H9 (cell line): ENCODE measurements at regions not wholly inside any gene's neighbourhood (a gene's known extent, or its start where the extent isn't known, plus 50 kb on each side); places are given as distances from the start of the nearest gene placed in this dataset.

Experiments used
- DNase-seq: peaks from one replicate; pipeline ENCODE4 v3.0.0-alpha.2; 2017
- H2AFZ ChIP-seq: one replicate; pipeline ENCODE4 v1.6.1; 2013; ENCODE audit warnings: mild to moderate bottlenecking, low read length, control low read depth, moderate library complexity
- H2AK5ac ChIP-seq: 2 replicates; pipeline ENCODE4 v1.6.1; 2013; ENCODE audit warnings: low read length, control low read depth, mixed read lengths; ENCODE audit not compliant: insufficient read length
- H2BK120ac ChIP-seq: one replicate; pipeline ENCODE4 v1.6.1; 2013; ENCODE audit warnings: low read depth, mild to moderate bottlenecking, low read length, control low read depth, inconsistent platforms; ENCODE audit not compliant: poor library complexity, severe bottlenecking
- H2BK12ac ChIP-seq: 2 replicates; pipeline ENCODE4 v1.6.1; 2013; ENCODE audit warnings: low read length, control low read depth, mixed read lengths, low read depth; ENCODE audit not compliant: insufficient read length
- H2BK15ac ChIP-seq: 2 replicates; pipeline ENCODE4 v1.6.1; 2013; ENCODE audit warnings: low read depth, low read length, control low read depth
- H2BK20ac ChIP-seq: one replicate; pipeline ENCODE4 v1.6.1; 2013; ENCODE audit warnings: low read depth, mild to moderate bottlenecking, low read length, control low read depth, inconsistent platforms; ENCODE audit not compliant: poor library complexity, severe bottlenecking
- H2BK5ac ChIP-seq: 2 replicates; pipeline ENCODE4 v1.6.1; 2013; ENCODE audit warnings: low read length, control low read depth, mixed read lengths; ENCODE audit not compliant: insufficient read length
- H3K14ac ChIP-seq: 2 replicates; pipeline ENCODE4 v1.6.1; 2013; ENCODE audit warnings: low read length, control low read depth; ENCODE audit not compliant: insufficient read depth
- H3K18ac ChIP-seq: 2 replicates; pipeline ENCODE4 v1.6.1; 2013; ENCODE audit warnings: low read depth, mild to moderate bottlenecking, mixed read lengths, low read length, control low read depth; ENCODE audit not compliant: insufficient read length
- H3K23ac ChIP-seq: 2 replicates; pipeline ENCODE4 v1.6.1; 2013; ENCODE audit warnings: low read length, control low read depth, mixed read lengths, low read depth; ENCODE audit not compliant: insufficient read length
- H3K23me2 ChIP-seq: 2 replicates; pipeline ENCODE4 v1.6.1; 2013; ENCODE audit warnings: low read depth, mild to moderate bottlenecking, mixed read lengths, low read length, control low read depth; ENCODE audit not compliant: insufficient read length, poor library complexity, severe bottlenecking
- H3K27ac ChIP-seq: 2 replicates; pipeline ENCODE4 v1.5.1; 2013; ENCODE audit warnings: low read length, control low read depth, mixed read lengths, low read depth; ENCODE audit not compliant: insufficient read length
- H3K27me3 ChIP-seq: 2 replicates; pipeline ENCODE4 v1.6.1; 2013; ENCODE audit warnings: low read length, control low read depth, inconsistent platforms; ENCODE audit not compliant: insufficient read depth
- H3K4ac ChIP-seq: 2 replicates; pipeline ENCODE4 v1.6.1; 2013; ENCODE audit warnings: low read depth, mild to moderate bottlenecking, control low read depth, inconsistent platforms, low read length, moderate library complexity
- H3K4me1 ChIP-seq: 2 replicates; pipeline ENCODE4 v1.6.1; 2013; ENCODE audit warnings: low read length, control low read depth, inconsistent platforms; ENCODE audit not compliant: insufficient read depth
- H3K4me2 ChIP-seq: 2 replicates; pipeline ENCODE4 v1.6.1; 2013; ENCODE audit warnings: low read length, control low read depth, mixed read lengths; ENCODE audit not compliant: insufficient read length, insufficient read depth
- H3K56ac ChIP-seq: 2 replicates; pipeline ENCODE4 v1.6.1; 2013; ENCODE audit warnings: low read depth, mild to moderate bottlenecking, mixed read lengths, low read length, control low read depth; ENCODE audit not compliant: insufficient read length
- H3K79me1 ChIP-seq: 2 replicates; pipeline ENCODE4 v1.6.1; 2013; ENCODE audit warnings: low read depth, mild to moderate bottlenecking, moderate library complexity, low read length, control low read depth, inconsistent platforms; ENCODE audit not compliant: insufficient read depth, poor library complexity, severe bottlenecking
- H3K79me2 ChIP-seq: 2 replicates; pipeline ENCODE4 v1.6.1; 2013; ENCODE audit warnings: low read length, control low read depth, inconsistent platforms; ENCODE audit not compliant: insufficient read depth
- H3K9ac ChIP-seq: 2 replicates; pipeline ENCODE4 v1.6.1; 2013; ENCODE audit warnings: low read length, control low read depth, mixed read lengths; ENCODE audit not compliant: insufficient read length; ENCODE audit errors: extremely low read depth
- H3K9me3 ChIP-seq: one replicate; pipeline ENCODE4 v1.6.1; 2013; ENCODE audit warnings: low read depth, low read length, inconsistent platforms; ENCODE audit not compliant: control insufficient read depth
- H3T11ph ChIP-seq: one replicate; pipeline ENCODE4 v1.6.1; 2013; ENCODE audit warnings: mild to moderate bottlenecking, low read length, control low read depth, inconsistent platforms
- H4K20me1 ChIP-seq: one replicate; pipeline ENCODE4 v1.6.1; 2013; ENCODE audit not compliant: control insufficient read depth, insufficient read length, insufficient read depth
- H4K5ac ChIP-seq: 2 replicates; pipeline ENCODE4 v1.6.1; 2013; ENCODE audit warnings: low read depth, mild to moderate bottlenecking, mixed read lengths, low read length, control low read depth; ENCODE audit not compliant: insufficient read length
- H4K8ac ChIP-seq: replicated peaks from 2 replicates; pipeline ENCODE4 v1.6.1; 2013; ENCODE audit warnings: low read length, control low read depth, mixed read lengths, low read depth; ENCODE audit not compliant: insufficient read length
- H4K91ac ChIP-seq: 2 replicates; pipeline ENCODE4 v1.6.1; 2013; ENCODE audit warnings: low read depth, mild to moderate bottlenecking, moderate library complexity, mixed read lengths, low read length, control low read depth; ENCODE audit not compliant: insufficient read length
- H3K27ac Mint-ChIP-seq, 3 experiments: 2 replicates in 2 of 3; 3 replicates in 1 of 3; pipeline ENCODE4 v1.8.0; 2020 to 2021; ENCODE audit warnings: mixed read lengths in 3 of 3, mild to moderate bottlenecking in 1 of 3, moderate library complexity in 1 of 3
- H3K27me3 Mint-ChIP-seq: 2 replicates; pipeline ENCODE4 v1.8.0; 2021; ENCODE audit warnings: low read depth, mild to moderate bottlenecking, moderate library complexity, mixed read lengths
- H3K36me3 Mint-ChIP-seq, 3 experiments: 2 replicates in 2 of 3; 3 replicates in 1 of 3; pipeline ENCODE4 v1.8.0; 2020 to 2021; ENCODE audit warnings: low read depth in 3 of 3, mixed read lengths in 3 of 3; ENCODE audit not compliant: insufficient read depth in 1 of 3
- H3K4me1 Mint-ChIP-seq, 2 experiments: 2 replicates each; pipeline ENCODE4 v1.8.0; 2020; ENCODE audit warnings: mixed read lengths in 2 of 2
- H3K4me3 Mint-ChIP-seq, 2 experiments: 2 replicates in 1 of 2; 3 replicates in 1 of 2; pipeline ENCODE4 v1.8.0; 2020 to 2021; ENCODE audit warnings: mild to moderate bottlenecking in 2 of 2, mixed read lengths in 2 of 2, moderate library complexity in 1 of 2
- H3K9me3 Mint-ChIP-seq, 2 experiments: 2 replicates in 1 of 2; 3 replicates in 1 of 2; pipeline ENCODE4 v1.8.0; 2020; ENCODE audit warnings: mild to moderate bottlenecking in 2 of 2, mixed read lengths in 2 of 2, moderate library complexity in 1 of 2
- CTCF ChIP-seq: fragments of 200-600 bp; sonication (generic); conservative IDR thresholded peaks from 3 replicates; pipeline ENCODE4 v1.8.0; 2021; ENCODE audit warnings: antibody characterized with exemption, mild to moderate bottlenecking
- WGBS: extraction: QIAGEN DNeasy Blood & Tissue Kit; methylation state at CpG from one replicate; pipeline ENCODE4 v1.1.7; 2013; ENCODE audit warnings: missing lambda C conversion rate, low lambda C conversion rate, mixed read lengths; ENCODE audit not compliant: insufficient read length; ENCODE audit errors: extremely low coverage; 5-methylcytosine and 5-hydroxymethylcytosine counted together

- Histone ChIP-seq H2BK120ac (no peak overlapping the region), H3T11ph (no peak overlapping the region), H3K23ac (no peak overlapping the region), H4K5ac (no peak overlapping the region), H3K4me1 (no peaks in the 10 kb centered on the region), H3K56ac (no peak overlapping the region), H4K91ac (no peak overlapping the region), H3K79me2 (no peaks in the 10 kb centered on the region), H3K27me3 (no peaks in the 10 kb centered on the region), H4K8ac (no peak overlapping the region), H3K9me3 (no peaks in the 10 kb centered on the region), H3K79me1 (no peaks in the 10 kb centered on the region), H2AK5ac (no peak overlapping the region), H3K4me2 (no peak overlapping the region), H3K18ac (no peak overlapping the region), H3K4ac (no peak overlapping the region), H2BK15ac (no peak overlapping the region), H4K20me1 (no peaks in the 10 kb centered on the region), H3K23me2 (no peaks in the 10 kb centered on the region), H3K9ac (no peak overlapping the region), H2BK20ac (no peak overlapping the region), H2BK5ac (no peak overlapping the region), H2AFZ (no peak overlapping the region), H3K27ac (no peak overlapping the region), H3K14ac (no peak overlapping the region), H2BK12ac (no peak overlapping the region)
- DNase-seq, result no peak
- H3K36me3 Mint-ChIP-seq, result no peaks in the 10 kb centered on the region
- TF ChIP-seq CTCF, result no peak
- no CpG with 5 or more reads among the region's 2 CpGs for whole genome bisulfite sequencing
- H3K27me3 Mint-ChIP-seq, result no peaks in the 10 kb centered on the region
- H3K4me1 Mint-ChIP-seq, result peaks cover 2 to 4% of the 10 kb centered on the region in 2 experiments; a peak in 1 of 4 replicates
- H3K9me3 Mint-ChIP-seq, result no peaks in the 10 kb centered on the region
- H3K27ac Mint-ChIP-seq, result no peak overlapping the region
- no peak overlapping the region for H3K4me3 Mint-ChIP-seq
These were observed 1722.6 kb upstream of the PRR20A start for GRCh38 chr13:55418095-55418494.
